Naive thymus-derived CD4-positive, alpha-beta T cell (primary cell): ENCODE measurements at regions not wholly inside any gene's neighbourhood (a gene's known extent, or its start where the extent isn't known, plus 50 kb on each side); places are given as distances from the start of the nearest gene placed in this dataset.

ENCODE experiments used
- ATAC-seq: fragments of 150-1000 bp; cut with Tn5 transposase; 2 replicates; pipeline ENCODE4 v1.10.0; 2021; ENCODE audit warnings: mild to moderate bottlenecking, moderate library complexity
- CTCF ChIA-PET: fragments of 350-600 bp; sonication (Branson Sonifier 250); formaldehyde crosslinking; loops from one replicate; lab custom pipeline; 2021; ENCODE audit warnings: antibody characterized with exemption; lab: Charles Lee
- POLR2A ChIA-PET: fragments of 350-600 bp; sonication (Branson Sonifier 250); formaldehyde crosslinking; loops from one replicate; lab custom pipeline; 2021; ENCODE audit warnings: antibody characterized with exemption, inconsistent platforms; lab: Charles Lee
- DNase-seq, 9 donors: peaks; one replicate each; pipeline versions ENCODE4 v3.0.0 to v3.0.0-alpha.2; 2020 to 2022; ENCODE audit warnings: mixed read lengths in 1 of 9
- H3K27ac ChIP-seq: one replicate; pipeline ENCODE4 v1.7.0; 2013; ENCODE audit warnings: mild to moderate bottlenecking, low read depth, low read length, moderate library complexity
- H3K27me3 ChIP-seq, 2 donors: one replicate each; pipeline ENCODE4 v1.7.0; 2013; ENCODE audit warnings: low read length in 2 of 2, mild to moderate bottlenecking in 2 of 2, moderate library complexity in 2 of 2; ENCODE audit not compliant: control insufficient read depth in 2 of 2, insufficient read depth in 2 of 2
- H3K36me3 ChIP-seq, 3 experiments: 1 replicate in 2 of 3; 2 replicates in 1 of 3; pipeline ENCODE4 v1.7.0; 2013; ENCODE audit warnings: low read length in 3 of 3, mild to moderate bottlenecking in 3 of 3, moderate library complexity in 1 of 3; ENCODE audit not compliant: insufficient read depth in 3 of 3, control insufficient read depth in 2 of 3
- H3K4me1 ChIP-seq, 2 donors: one replicate each; pipeline ENCODE4 v1.7.0; 2013; ENCODE audit warnings: low read length in 2 of 2, mild to moderate bottlenecking in 2 of 2, moderate library complexity in 1 of 2; ENCODE audit not compliant: control insufficient read depth in 2 of 2, insufficient read depth in 2 of 2
- H3K4me3 ChIP-seq: 2 replicates; pipeline ENCODE4 v1.7.0; 2013; ENCODE audit warnings: mild to moderate bottlenecking, low read length
- H3K9me3 ChIP-seq, 3 experiments: 1 replicate in 2 of 3; 2 replicates in 1 of 3; pipeline ENCODE4 v1.7.0; 2013; ENCODE audit warnings: low read length in 3 of 3; ENCODE audit not compliant: control insufficient read depth in 2 of 3
- H3K27ac Mint-ChIP-seq, 9 donors: one replicate each; pipeline ENCODE4 v1.8.0; 2020 to 2022; ENCODE audit warnings: mixed read lengths in 9 of 9, mild to moderate bottlenecking in 8 of 9, moderate library complexity in 5 of 9, inconsistent platforms in 2 of 9
- H3K27me3 Mint-ChIP-seq, 5 donors: one replicate each; pipeline ENCODE4 v1.8.0; 2021 to 2022; ENCODE audit warnings: mixed read lengths in 5 of 5, mild to moderate bottlenecking in 1 of 5
- H3K36me3 Mint-ChIP-seq, 5 donors: one replicate each; pipeline ENCODE4 v1.8.0; 2020 to 2022; ENCODE audit warnings: mixed read lengths in 5 of 5, mild to moderate bottlenecking in 3 of 5, inconsistent platforms in 1 of 5
- H3K4me1 Mint-ChIP-seq, 7 donors: one replicate each; pipeline ENCODE4 v1.8.0; 2020 to 2022; ENCODE audit warnings: mixed read lengths in 7 of 7, mild to moderate bottlenecking in 3 of 7, inconsistent platforms in 1 of 7
- H3K4me3 Mint-ChIP-seq, 10 donors: one replicate each; pipeline ENCODE4 v1.8.0; 2020 to 2022; ENCODE audit warnings: mild to moderate bottlenecking in 10 of 10, mixed read lengths in 10 of 10, moderate library complexity in 6 of 10, inconsistent platforms in 2 of 10
- H3K9me3 Mint-ChIP-seq, 11 donors: one replicate each; pipeline ENCODE4 v1.8.0; 2020 to 2022; ENCODE audit warnings: mixed read lengths in 11 of 11, mild to moderate bottlenecking in 4 of 11, inconsistent platforms in 1 of 11, moderate library complexity in 1 of 11
- intact Hi-C, 2 donors: fragments of 100-400 bp; cut with micrococcal nuclease; formaldehyde crosslinking; loops; one replicate each; pipeline ENCODE4 v1.15.1; 2023

- Mint-ChIP-seq H3K36me3 (no peaks in the 10 kb centered on the region), H3K9me3 (peaks cover 0 to 12% (median 6%) of the 10 kb centered on the region in 11 donors), H3K4me1 (no peaks in the 10 kb centered on the region), H3K27ac (no peak overlapping the region), H3K4me3 (no peak overlapping the region), H3K27me3 (peaks cover 0 to 3% (median 0%) of the 10 kb centered on the region in 5 donors)
- CTCF ChIA-PET, result no interaction called here
- Histone ChIP-seq H3K4me3 (no peak overlapping the region), H3K27me3 (no peaks in the 10 kb centered on the region), H3K27ac (no peak overlapping the region), H3K9me3 (no peaks in the 10 kb centered on the region), H3K4me1 (no peaks in the 10 kb centered on the region), H3K36me3 (no peaks in the 10 kb centered on the region)
- intact Hi-C loops, result no loop called here
- no peak for ATAC-seq
- POLR2A ChIA-PET, result no interaction called here
- DNase-seq, result no peak
Measured at GRCh38 chr1:217230412-217230811, 400.5 kb downstream of the GPATCH2 start.

- intact Hi-C loops, result no loop called here
- H3K27me3 ChIP-seq, result no peaks in the 10 kb centered on the region
- no peaks in the 10 kb centered on the region for H3K36me3 ChIP-seq
- Mint-ChIP-seq H3K27ac (no peak overlapping the region), H3K4me3 (no peak overlapping the region), H3K9me3 (peaks cover 0 to 12% (median 6%) of the 10 kb centered on the region in 11 donors), H3K36me3 (no peaks in the 10 kb centered on the region), H3K27me3 (peaks cover 0 to 3% (median 0%) of the 10 kb centered on the region in 5 donors), H3K4me1 (no peaks in the 10 kb centered on the region)
- H3K4me1 ChIP-seq, result no peaks in the 10 kb centered on the region
- DNase-seq (no peak), ATAC-seq (no peak)
- H3K9me3 ChIP-seq, result no peaks in the 10 kb centered on the region
- CTCF ChIA-PET, result no interaction called here
- POLR2A ChIA-PET, result no interaction called here
- H3K27ac ChIP-seq, result no peak overlapping the region
- H3K4me3 ChIP-seq, result no peak overlapping the region
Measured at GRCh38 chr1:217228689-217229088, 402.2 kb downstream of the GPATCH2 start.

- Mint-ChIP-seq H3K4me3 (no peak overlapping the region), H3K27me3 (no peaks in the 10 kb centered on the region), H3K4me1 (no peaks in the 10 kb centered on the region), H3K27ac (no peak overlapping the region), H3K36me3 (no peaks in the 10 kb centered on the region), H3K9me3 (peaks cover 0 to 12% (median 2%) of the 10 kb centered on the region in 11 donors)
- ChIA-PET CTCF (no interaction called here), POLR2A (no interaction called here)
- no peak for DNase-seq
- no peaks in the 10 kb centered on the region for H3K27me3 ChIP-seq
- ATAC-seq, result no peak
- no peaks in the 10 kb centered on the region for H3K36me3 ChIP-seq
- no peak overlapping the region for H3K4me3 ChIP-seq
- no peaks in the 10 kb centered on the region for H3K9me3 ChIP-seq
- no peak overlapping the region for H3K27ac ChIP-seq
- intact Hi-C loops, result no loop called here
- H3K4me1 ChIP-seq, result no peaks in the 10 kb centered on the region
Measured at GRCh38 chr1:217224201-217224600, 406.7 kb downstream of the GPATCH2 start.

GRCh38 chr1:217214551-217214950, 416.3 kb downstream of the GPATCH2 start:
- H3K27me3 ChIP-seq, result no peaks in the 10 kb centered on the region
- ChIA-PET CTCF (no interaction called here), POLR2A (no interaction called here)
- no peaks in the 10 kb centered on the region for H3K9me3 ChIP-seq
- Mint-ChIP-seq H3K27ac (no peak overlapping the region), H3K9me3 (peaks cover 0 to 20% (median 6%) of the 10 kb centered on the region in 11 donors), H3K36me3 (no peaks in the 10 kb centered on the region), H3K27me3 (no peaks in the 10 kb centered on the region), H3K4me1 (no peaks in the 10 kb centered on the region), H3K4me3 (no peak overlapping the region)
- H3K27ac ChIP-seq, result no peak overlapping the region
- intact Hi-C loops, result no loop called here
- ATAC-seq (no peak), DNase-seq (no peak)
- H3K4me3 ChIP-seq, result no peak overlapping the region
- no peaks in the 10 kb centered on the region for H3K36me3 ChIP-seq
- H3K4me1 ChIP-seq, result no peaks in the 10 kb centered on the region

- Mint-ChIP-seq H3K27me3 (no peaks in the 10 kb centered on the region), H3K27ac (no peak overlapping the region), H3K4me1 (no peaks in the 10 kb centered on the region), H3K9me3 (peaks cover 2 to 24% (median 7%) of the 10 kb centered on the region in 11 donors), H3K4me3 (no peak overlapping the region), H3K36me3 (no peaks in the 10 kb centered on the region)
- H3K27ac ChIP-seq, result no peak overlapping the region
- H3K4me3 ChIP-seq, result no peak overlapping the region
- intact Hi-C loops, result no loop called here
- H3K36me3 ChIP-seq, result no peaks in the 10 kb centered on the region
- no peaks in the 10 kb centered on the region for H3K9me3 ChIP-seq
- ATAC-seq (no peak), DNase-seq (no peak)
- no peaks in the 10 kb centered on the region for H3K27me3 ChIP-seq
- CTCF ChIA-PET, result no interaction called here
- POLR2A ChIA-PET, result no interaction called here
- H3K4me1 ChIP-seq, result no peaks in the 10 kb centered on the region
Measured at GRCh38 chr1:217211486-217211885, 419.4 kb downstream of the GPATCH2 start.

DNA sequence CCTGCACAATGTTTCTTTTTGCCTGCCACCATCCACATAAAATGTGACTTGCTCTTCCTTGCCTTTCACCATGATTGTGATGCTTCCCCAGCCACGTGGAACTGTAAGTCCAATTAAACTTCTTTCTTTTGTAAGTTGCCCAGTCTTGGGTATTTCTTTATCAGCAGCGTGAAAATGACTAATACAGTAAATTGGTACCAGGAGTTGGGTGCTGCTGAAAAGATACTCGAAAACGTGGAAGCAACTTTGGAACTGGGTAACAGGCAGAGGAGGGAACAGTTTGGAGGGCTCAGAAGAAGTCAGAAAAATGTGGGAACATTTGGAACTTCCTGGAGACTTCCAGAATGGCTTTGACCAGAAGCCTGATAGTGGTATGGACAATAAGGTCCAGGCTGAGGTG, 425.3 kb downstream of the GPATCH2 start:
- no peaks in the 10 kb centered on the region for H3K27me3 ChIP-seq
- Mint-ChIP-seq H3K4me1 (no peaks in the 10 kb centered on the region), H3K4me3 (no peak overlapping the region), H3K9me3 (peaks cover 4 to 24% (median 11%) of the 10 kb centered on the region in 11 donors), H3K36me3 (no peaks in the 10 kb centered on the region), H3K27ac (no peak overlapping the region), H3K27me3 (no peaks in the 10 kb centered on the region)
- ATAC-seq (no peak), DNase-seq (no peak)
- H3K36me3 ChIP-seq, result no peaks in the 10 kb centered on the region
- ChIA-PET POLR2A (no interaction called here), CTCF (no interaction called here)
- no peak overlapping the region for H3K4me3 ChIP-seq
- H3K27ac ChIP-seq, result no peak overlapping the region
- intact Hi-C loops, result no loop called here
- H3K4me1 ChIP-seq, result no peaks in the 10 kb centered on the region
- H3K9me3 ChIP-seq, result peaks cover 0 to 3% (median 0%) of the 10 kb centered on the region in 3 experiments

DNA sequence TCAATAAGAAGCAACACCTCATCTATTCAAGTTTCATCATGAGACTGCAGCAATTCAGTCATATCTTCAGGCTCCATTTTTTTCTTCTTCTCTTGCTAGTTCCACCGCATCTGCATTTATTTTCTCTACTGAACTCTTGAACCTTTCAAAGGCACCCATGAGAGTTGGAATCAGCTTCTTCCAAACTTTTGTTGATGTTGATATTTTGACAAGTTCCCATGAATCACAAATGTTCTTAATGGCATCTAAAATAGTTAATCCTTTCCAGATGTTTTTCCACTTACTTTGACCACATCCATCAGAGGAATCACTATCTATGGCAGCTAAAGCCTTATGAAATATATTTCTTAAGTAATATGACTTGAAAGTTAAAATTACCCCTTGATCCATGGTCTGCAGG, 434.3 kb downstream of the GPATCH2 start:
- Mint-ChIP-seq H3K27ac (no peak overlapping the region), H3K36me3 (peaks cover 0 to 3% (median 0%) of the 10 kb centered on the region in 5 donors), H3K4me1 (no peaks in the 10 kb centered on the region), H3K27me3 (no peaks in the 10 kb centered on the region), H3K4me3 (no peak overlapping the region), H3K9me3 (peaks cover 0 to 13% (median 4%) of the 10 kb centered on the region in 11 donors)
- no peak overlapping the region for H3K27ac ChIP-seq
- no peak for ATAC-seq
- no peak for DNase-seq
- intact Hi-C loops, result no loop called here
- ChIA-PET CTCF (interaction anchor here (1.1 kb wide), 1 partner anchor 8 kb away, joined by 3 read pairs; no protein-coding TSS in a partner anchor), POLR2A (no interaction called here)
- H3K4me1 ChIP-seq, result no peaks in the 10 kb centered on the region
- H3K4me3 ChIP-seq, result no peak overlapping the region
- H3K27me3 ChIP-seq, result no peaks in the 10 kb centered on the region
- H3K9me3 ChIP-seq, result no peaks in the 10 kb centered on the region
- H3K36me3 ChIP-seq, result no peaks in the 10 kb centered on the region
